Neural cell (in vitro differentiated cells): ENCODE measurements at regions not wholly inside any gene's neighbourhood (a gene's known extent, or its start where the extent isn't known, plus 50 kb on each side); places are given as distances from the start of the nearest gene placed in this dataset.

Experiments
- EP300 ChIP-seq: fragments of 450-650 bp; conservative IDR thresholded peaks from 2 replicates; pipeline ENCODE4 v1.6.1; 2014; ENCODE audit warnings: antibody characterized with exemption, mild to moderate bottlenecking, moderate library complexity; ENCODE audit not compliant: poor library complexity, severe bottlenecking
- EZH2 ChIP-seq: fragments of 200-600, 300-800 bp; shearing (Covaris generic), sonication (generic); IDR thresholded peaks from 2 replicates; pipeline ENCODE4 v1.6.1; 2014; ENCODE audit warnings: antibody characterized with exemption, low read length, borderline replicate concordance, mild to moderate bottlenecking; ENCODE audit not compliant: insufficient read depth, poor library complexity, severe bottlenecking
- MXI1 ChIP-seq: fragments of 450-650 bp; conservative IDR thresholded peaks from 2 replicates; pipeline ENCODE4 v1.6.1; 2014; ENCODE audit warnings: antibody characterized with exemption, mild to moderate bottlenecking; ENCODE audit not compliant: poor library complexity, severe bottlenecking
- POLR2AphosphoS5 ChIP-seq: IDR thresholded peaks from 2 replicates; pipeline ENCODE4 v1.6.1; 2012
- RAD21 ChIP-seq: fragments of 450-650 bp; conservative IDR thresholded peaks from 2 replicates; pipeline ENCODE4 v1.6.1; 2014; ENCODE audit warnings: antibody characterized with exemption, mild to moderate bottlenecking, moderate library complexity
- TAF1 ChIP-seq: IDR thresholded peaks from 2 replicates; pipeline ENCODE4 v1.6.1; 2012; ENCODE audit warnings: low read depth
- TF ChIP-seq, protein P1 (sequence below): fragments of 450-650 bp; IDR thresholded peaks from 2 replicates; pipeline ENCODE4 v1.5.1; 2014; ENCODE audit warnings: antibody characterized with exemption, mild to moderate bottlenecking, moderate library complexity; ENCODE audit not compliant: poor library complexity, severe bottlenecking
- TF ChIP-seq, protein P2 (sequence below): IDR thresholded peaks from 2 replicates; pipeline ENCODE4 v1.6.1; 2012; ENCODE audit warnings: borderline replicate concordance

DNA sequence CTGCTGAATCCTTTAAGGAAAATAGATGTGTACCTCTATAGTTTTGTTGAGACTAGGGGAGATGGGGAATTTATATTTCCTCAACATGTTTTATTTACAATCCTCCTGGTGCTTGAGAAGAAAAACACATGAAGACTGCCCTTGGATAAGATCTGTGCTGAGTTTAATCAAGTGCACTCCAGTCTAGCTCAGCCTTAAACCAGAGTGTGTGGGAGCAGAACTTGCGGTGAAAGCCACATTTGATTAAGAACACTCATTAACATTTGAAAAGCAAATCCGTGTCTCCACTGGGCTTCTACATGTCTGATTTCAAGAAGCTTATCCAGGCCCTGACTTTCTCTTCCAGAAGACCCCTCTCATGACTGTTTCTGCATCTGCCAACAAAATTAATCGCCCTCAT, 84.8 kb upstream of the ITGA6 start:
- TF ChIP-seq RAD21 (no peak), MXI1 (no peak), EZH2 (no peak), EP300 (no peak), POLR2AphosphoS5 (no peak), TAF1 (no peak)
- TF ChIP-seq, protein P1, sequence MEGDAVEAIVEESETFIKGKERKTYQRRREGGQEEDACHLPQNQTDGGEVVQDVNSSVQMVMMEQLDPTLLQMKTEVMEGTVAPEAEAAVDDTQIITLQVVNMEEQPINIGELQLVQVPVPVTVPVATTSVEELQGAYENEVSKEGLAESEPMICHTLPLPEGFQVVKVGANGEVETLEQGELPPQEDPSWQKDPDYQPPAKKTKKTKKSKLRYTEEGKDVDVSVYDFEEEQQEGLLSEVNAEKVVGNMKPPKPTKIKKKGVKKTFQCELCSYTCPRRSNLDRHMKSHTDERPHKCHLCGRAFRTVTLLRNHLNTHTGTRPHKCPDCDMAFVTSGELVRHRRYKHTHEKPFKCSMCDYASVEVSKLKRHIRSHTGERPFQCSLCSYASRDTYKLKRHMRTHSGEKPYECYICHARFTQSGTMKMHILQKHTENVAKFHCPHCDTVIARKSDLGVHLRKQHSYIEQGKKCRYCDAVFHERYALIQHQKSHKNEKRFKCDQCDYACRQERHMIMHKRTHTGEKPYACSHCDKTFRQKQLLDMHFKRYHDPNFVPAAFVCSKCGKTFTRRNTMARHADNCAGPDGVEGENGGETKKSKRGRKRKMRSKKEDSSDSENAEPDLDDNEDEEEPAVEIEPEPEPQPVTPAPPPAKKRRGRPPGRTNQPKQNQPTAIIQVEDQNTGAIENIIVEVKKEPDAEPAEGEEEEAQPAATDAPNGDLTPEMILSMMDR: no peak
- TF ChIP-seq, protein P2, sequence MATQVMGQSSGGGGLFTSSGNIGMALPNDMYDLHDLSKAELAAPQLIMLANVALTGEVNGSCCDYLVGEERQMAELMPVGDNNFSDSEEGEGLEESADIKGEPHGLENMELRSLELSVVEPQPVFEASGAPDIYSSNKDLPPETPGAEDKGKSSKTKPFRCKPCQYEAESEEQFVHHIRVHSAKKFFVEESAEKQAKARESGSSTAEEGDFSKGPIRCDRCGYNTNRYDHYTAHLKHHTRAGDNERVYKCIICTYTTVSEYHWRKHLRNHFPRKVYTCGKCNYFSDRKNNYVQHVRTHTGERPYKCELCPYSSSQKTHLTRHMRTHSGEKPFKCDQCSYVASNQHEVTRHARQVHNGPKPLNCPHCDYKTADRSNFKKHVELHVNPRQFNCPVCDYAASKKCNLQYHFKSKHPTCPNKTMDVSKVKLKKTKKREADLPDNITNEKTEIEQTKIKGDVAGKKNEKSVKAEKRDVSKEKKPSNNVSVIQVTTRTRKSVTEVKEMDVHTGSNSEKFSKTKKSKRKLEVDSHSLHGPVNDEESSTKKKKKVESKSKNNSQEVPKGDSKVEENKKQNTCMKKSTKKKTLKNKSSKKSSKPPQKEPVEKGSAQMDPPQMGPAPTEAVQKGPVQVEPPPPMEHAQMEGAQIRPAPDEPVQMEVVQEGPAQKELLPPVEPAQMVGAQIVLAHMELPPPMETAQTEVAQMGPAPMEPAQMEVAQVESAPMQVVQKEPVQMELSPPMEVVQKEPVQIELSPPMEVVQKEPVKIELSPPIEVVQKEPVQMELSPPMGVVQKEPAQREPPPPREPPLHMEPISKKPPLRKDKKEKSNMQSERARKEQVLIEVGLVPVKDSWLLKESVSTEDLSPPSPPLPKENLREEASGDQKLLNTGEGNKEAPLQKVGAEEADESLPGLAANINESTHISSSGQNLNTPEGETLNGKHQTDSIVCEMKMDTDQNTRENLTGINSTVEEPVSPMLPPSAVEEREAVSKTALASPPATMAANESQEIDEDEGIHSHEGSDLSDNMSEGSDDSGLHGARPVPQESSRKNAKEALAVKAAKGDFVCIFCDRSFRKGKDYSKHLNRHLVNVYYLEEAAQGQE: no peak
